Glomerular visceral epithelial cell (primary cell): ENCODE measurements at regions not wholly inside any gene's neighbourhood (a gene's known extent, or its start where the extent isn't known, plus 50 kb on each side); places are given as distances from the start of the nearest gene placed in this dataset.
"Not testable (repeated sequence)": the region's sequence is repeated elsewhere in the genome, so short reads cannot be mapped to it uniquely, and the experiment has no call there.

ENCODE experiments used
- DNase-seq: peaks from one replicate; pipeline ENCODE4 v3.0.0-alpha.2; 2016; ENCODE audit errors: extremely low spot score

DNA sequence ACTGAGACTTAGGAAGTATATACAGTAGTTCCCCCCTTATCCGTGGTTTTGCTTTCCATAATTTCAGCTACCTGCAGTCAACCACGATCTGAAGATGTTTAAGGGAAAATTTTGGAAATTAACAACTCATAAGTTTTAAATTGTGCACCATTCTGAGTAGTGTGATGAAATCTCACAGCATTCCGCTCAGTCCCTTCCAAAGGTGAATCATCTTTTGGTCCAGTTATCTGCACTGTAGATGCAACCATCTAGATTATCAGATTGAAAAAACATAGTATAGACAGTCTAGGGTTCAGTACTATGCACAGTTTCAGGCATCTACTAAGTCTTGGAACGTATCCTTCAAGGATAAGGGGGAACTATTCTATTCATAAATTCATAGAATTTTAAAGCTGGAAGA, 109.0 kb downstream of the ANXA3 start:
- no peak for DNase-seq

DNA sequence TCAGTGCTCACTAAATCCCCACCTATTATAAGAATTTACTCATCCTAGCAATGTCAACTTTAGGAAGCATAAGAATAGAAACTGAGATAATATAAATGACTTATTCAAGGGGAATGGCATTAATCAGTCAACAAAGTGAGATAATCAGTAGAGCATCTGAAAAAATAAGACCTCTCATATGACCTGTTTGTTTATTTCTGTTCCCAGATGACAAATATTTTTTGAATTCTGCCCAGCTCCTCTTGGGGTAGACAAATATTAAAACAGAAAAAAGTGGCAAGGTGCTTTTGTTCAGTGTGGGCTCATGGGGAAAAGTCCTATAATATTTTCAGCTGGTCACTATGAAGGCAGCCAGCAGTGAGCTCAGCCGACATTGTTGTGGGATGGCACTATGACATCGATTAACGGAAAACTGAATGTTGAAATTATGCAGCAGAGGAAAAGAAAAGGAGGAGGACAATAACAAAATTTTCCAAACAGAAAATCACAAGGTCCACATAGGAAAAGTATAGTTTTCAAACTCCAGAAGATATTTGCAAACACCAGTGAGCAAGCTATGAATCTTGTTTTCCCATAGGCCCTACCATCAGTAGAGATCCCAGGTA, 109.6 kb downstream of the ANXA3 start:
- no peak for DNase-seq

- DNase-seq: no peak
Observed at GRCh38 chr4:78661921-78662521, 110.5 kb downstream of the ANXA3 start.

GRCh38 chr4:78662658-78663057, 111.1 kb downstream of the ANXA3 start:
- no peak for DNase-seq

GRCh38 chr4:78664296-78664695, 111.9 kb upstream of the BMP2K start:
- not testable (repeated sequence) for DNase-seq

GRCh38 chr4:78665216-78665770, 110.9 kb upstream of the BMP2K start:
- DNase-seq: no peak

- no peak for DNase-seq
Observed at GRCh38 chr4:78666830-78667258, 109.3 kb upstream of the BMP2K start.

DNA sequence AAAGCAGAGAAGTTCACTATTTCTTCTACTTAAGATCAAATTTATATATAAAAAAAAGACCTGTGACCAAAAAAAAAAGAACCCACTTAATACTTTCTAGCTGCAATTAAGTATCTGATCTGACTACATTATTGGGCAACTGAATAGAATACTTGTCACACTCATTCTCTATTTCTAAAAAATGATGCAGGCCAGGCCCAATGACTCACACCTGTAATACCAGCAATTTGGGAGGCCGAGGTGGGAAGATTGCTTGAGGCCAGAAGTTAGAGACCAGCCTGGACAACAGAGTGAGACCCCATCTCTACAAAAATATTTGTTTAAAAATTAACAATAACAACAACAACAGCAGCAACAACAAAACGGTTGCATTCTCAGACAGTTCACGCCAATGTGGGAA, 108.8 kb upstream of the BMP2K start:
- no peak for DNase-seq

- DNase-seq: no peak
Observed at GRCh38 chr4:78667764-78668163, 108.4 kb upstream of the BMP2K start.

- no peak for DNase-seq
Observed at GRCh38 chr4:78669453-78669852, 106.7 kb upstream of the BMP2K start.

DNA sequence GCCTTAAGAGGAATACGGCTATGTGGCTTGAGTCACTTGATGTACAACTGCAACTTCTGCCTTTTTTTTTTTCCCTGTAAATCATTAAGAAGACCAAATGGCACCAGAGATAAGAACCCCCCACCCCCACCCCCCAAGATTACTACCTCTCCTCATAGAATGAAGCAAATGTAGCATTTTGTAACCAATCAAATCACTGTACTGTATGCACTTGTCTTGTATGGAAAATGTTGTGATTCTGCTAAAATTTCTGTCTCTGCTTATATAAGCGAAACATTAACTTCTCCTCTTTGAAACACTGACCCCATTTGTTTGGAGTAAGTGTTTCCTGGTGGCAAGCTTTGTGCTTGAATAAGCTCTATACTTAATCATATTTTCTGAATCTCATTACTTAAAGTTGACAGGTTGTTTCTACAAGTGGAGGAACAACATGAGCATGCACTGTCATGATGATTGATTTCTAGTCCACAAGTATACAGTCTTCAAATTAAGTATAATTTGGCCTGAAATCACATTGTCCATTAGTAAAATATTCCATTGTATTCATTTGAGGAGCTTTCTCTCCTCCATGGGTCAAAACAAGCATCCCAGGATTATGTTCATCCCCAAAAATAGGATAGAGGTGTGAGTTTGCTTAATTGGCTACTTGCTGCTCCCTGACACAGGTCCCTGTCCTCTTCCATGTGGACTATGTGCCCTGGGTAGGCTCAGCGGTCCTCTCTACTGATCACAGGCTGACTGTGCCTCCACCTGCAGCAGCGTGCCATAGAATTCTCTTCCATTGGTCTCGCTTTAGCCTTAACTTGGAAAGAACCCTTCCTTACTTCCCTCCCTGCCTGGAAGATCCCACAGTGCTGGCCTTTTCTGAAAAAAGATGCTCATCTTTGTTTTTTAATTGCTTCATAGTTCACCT, 104.0 kb upstream of the BMP2K start:
- DNase-seq: no peak

- DNase-seq: no peak
Observed at GRCh38 chr4:78673337-78673736, 102.8 kb upstream of the BMP2K start.

- DNase-seq: no peak
Observed at GRCh38 chr4:78675325-78675724, 100.8 kb upstream of the BMP2K start.

DNA sequence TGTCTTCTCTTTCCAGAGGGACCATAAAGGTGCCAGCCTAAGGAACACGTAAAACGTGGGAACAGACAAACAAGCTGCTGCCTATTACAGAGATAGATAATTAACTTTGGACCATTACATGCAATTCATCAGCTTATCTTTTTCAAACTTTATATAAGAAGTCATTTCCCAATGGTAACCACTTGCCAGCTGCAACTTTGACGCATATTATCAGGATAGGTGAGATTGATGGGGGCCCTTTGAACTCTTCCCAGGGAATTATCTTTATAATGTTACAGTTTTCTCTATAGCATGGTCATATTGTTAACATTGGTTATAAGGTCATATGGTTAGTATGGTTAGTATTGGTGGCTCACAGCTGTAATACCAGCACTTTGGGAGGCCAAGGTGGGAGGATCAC, 94.1 kb upstream of the BMP2K start:
- DNase-seq: no peak

GRCh38 chr4:78683352-78683751, 92.8 kb upstream of the BMP2K start:
- DNase-seq: no peak

GRCh38 chr4:78684325-78685079, 91.6 kb upstream of the BMP2K start:
- DNase-seq: peak; percentile 52

DNA sequence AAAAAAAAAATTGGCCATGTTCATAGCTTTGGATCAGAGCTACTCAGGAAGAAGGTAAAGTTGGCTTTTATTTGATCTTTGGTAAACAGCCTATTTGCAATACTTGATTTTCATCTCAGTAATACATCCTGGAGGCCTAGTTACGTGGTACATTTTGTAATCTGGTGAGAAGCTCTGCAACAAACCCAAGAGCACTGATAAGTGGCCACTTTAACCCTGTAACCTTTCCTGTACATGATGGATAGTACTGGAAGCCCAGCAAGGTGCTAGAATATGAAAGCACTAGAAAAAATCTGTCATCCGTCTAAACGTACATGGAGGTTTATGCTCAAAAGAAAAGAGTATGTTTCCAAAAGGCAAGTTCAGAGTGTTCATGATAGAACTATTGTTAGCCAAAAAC, 88.3 kb upstream of the BMP2K start:
- DNase-seq: no peak

DNA sequence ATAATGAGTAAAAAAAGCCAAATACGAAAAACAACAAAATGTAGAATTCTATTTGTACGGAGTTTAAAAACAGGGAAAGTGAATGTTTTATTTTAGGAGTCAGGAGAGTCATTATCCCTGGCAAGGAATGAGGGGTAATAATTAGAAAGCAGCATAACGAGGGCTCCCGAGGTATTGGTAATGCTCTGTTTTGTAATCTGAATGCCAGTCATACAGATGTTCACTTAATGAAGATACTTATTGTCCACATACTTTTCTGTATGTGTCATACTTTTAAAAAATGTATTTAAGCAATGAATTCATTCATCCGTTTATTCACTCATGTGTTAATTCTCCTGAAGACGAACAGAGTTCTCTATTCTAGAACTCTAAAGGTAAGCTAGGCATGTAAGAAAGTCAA, 87.8 kb upstream of the BMP2K start:
- no peak for DNase-seq

- DNase-seq: no peak
Observed at GRCh38 chr4:78689261-78689660, 86.9 kb upstream of the BMP2K start.

- DNase-seq: peak; percentile 28
Observed at GRCh38 chr4:78689700-78690323, 86.3 kb upstream of the BMP2K start.

GRCh38 chr4:78691334-78691754, 84.8 kb upstream of the BMP2K start:
- DNase-seq: no peak
